ENCODE measurements at regions not wholly inside any gene's neighbourhood (a gene's known extent, or its start where the extent isn't known, plus 50 kb on each side); places are given as distances from the start of the nearest gene placed in this dataset.

GRCh38 chr9:91160599-91161464 lies 200.9 kb downstream of the AUH start:
- CTCF ChIA-PET = no interaction called here
- Mint-ChIP-seq H3K27me3 (ENCODE audit: unreplicated experiment) (no peaks in the 10 kb centered on the region), H3K27ac (ENCODE audit: unreplicated experiment) (no peak overlapping the region), H3K36me3 (ENCODE audit: insufficient read depth, unreplicated experiment) (peaks cover 4% of the 10 kb centered on the region), H3K4me3 (ENCODE audit: low read depth, unreplicated experiment) (no peak overlapping the region), H3K9me3 (ENCODE audit: low read depth, unreplicated experiment) (no peaks in the 10 kb centered on the region), H3K4me1 (ENCODE audit: low read depth, unreplicated experiment) (peaks cover 17% of the 10 kb centered on the region)
- TF ChIP-seq CTCF (IDR thresholded peaks at IDR 0.05; ENCODE audit: unreplicated experiment) = no peak
- intact Hi-C loops (cut with micrococcal nuclease; ENCODE audit: unreplicated experiment) = no loop called here
- no peak for DNase-seq
- BruUV-seq (replicated peaks) = no TSS peak

GRCh38 chr9:91161465-91162300 lies 200.0 kb downstream of the AUH start:
- no peaks in the 10 kb centered on the region for H3K27me3 Mint-ChIP-seq (ENCODE audit: unreplicated experiment)
- no peaks in the 10 kb centered on the region for H3K9me3 Mint-ChIP-seq (ENCODE audit: low read depth, unreplicated experiment)
- TF ChIP-seq CTCF (IDR thresholded peaks at IDR 0.05; ENCODE audit: unreplicated experiment) = no peak
- intact Hi-C loops (cut with micrococcal nuclease; ENCODE audit: unreplicated experiment) = no loop called here
- peaks cover 17% of the 10 kb centered on the region for H3K4me1 Mint-ChIP-seq (ENCODE audit: low read depth, unreplicated experiment)
- H3K4me3 Mint-ChIP-seq (ENCODE audit: low read depth, unreplicated experiment) = no peak overlapping the region
- no TSS peak for BruUV-seq (replicated peaks)
- no peak for DNase-seq
- CTCF ChIA-PET = no interaction called here
- no peak overlapping the region for H3K27ac Mint-ChIP-seq (ENCODE audit: unreplicated experiment)
- H3K36me3 Mint-ChIP-seq (ENCODE audit: insufficient read depth, unreplicated experiment) = peaks cover 4% of the 10 kb centered on the region

- no peak overlapping the region for H3K27ac Mint-ChIP-seq (ENCODE audit: unreplicated experiment)
- intact Hi-C loops (cut with micrococcal nuclease; ENCODE audit: unreplicated experiment) = no loop called here
- no peaks in the 10 kb centered on the region for H3K9me3 Mint-ChIP-seq (ENCODE audit: low read depth, unreplicated experiment)
- no peak overlapping the region for H3K4me3 Mint-ChIP-seq (ENCODE audit: low read depth, unreplicated experiment)
- CTCF ChIA-PET = no interaction called here
- no peaks in the 10 kb centered on the region for H3K27me3 Mint-ChIP-seq (ENCODE audit: unreplicated experiment)
- peaks cover 4% of the 10 kb centered on the region for H3K36me3 Mint-ChIP-seq (ENCODE audit: insufficient read depth, unreplicated experiment)
- H3K4me1 Mint-ChIP-seq (ENCODE audit: low read depth, unreplicated experiment) = peaks cover 17% of the 10 kb centered on the region
- DNase-seq = no peak
- no TSS peak for BruUV-seq (replicated peaks)
- TF ChIP-seq CTCF (IDR thresholded peaks at IDR 0.05; ENCODE audit: unreplicated experiment) = no peak
These were observed 199.4 kb downstream of the AUH start for GRCh38 chr9:91162311-91162710.

GRCh38 chr9:91162784-91163443 lies 198.8 kb downstream of the AUH start:
- Mint-ChIP-seq H3K27me3 (ENCODE audit: unreplicated experiment) (no peaks in the 10 kb centered on the region), H3K4me1 (ENCODE audit: low read depth, unreplicated experiment) (peaks cover 17% of the 10 kb centered on the region), H3K9me3 (ENCODE audit: low read depth, unreplicated experiment) (no peaks in the 10 kb centered on the region), H3K27ac (ENCODE audit: unreplicated experiment) (no peak overlapping the region), H3K4me3 (ENCODE audit: low read depth, unreplicated experiment) (no peak overlapping the region), H3K36me3 (ENCODE audit: insufficient read depth, unreplicated experiment) (peaks cover 4% of the 10 kb centered on the region)
- no TSS peak for BruUV-seq (replicated peaks)
- CTCF ChIA-PET = no interaction called here
- intact Hi-C loops (cut with micrococcal nuclease; ENCODE audit: unreplicated experiment) = no loop called here
- no peak for TF ChIP-seq CTCF (IDR thresholded peaks at IDR 0.05; ENCODE audit: unreplicated experiment)
- DNase-seq = peak; percentile 14

Measured in Calu3 (cell line).